ENCODE measurements at regions not wholly inside any gene's neighbourhood (a gene's known extent, or its start where the extent isn't known, plus 50 kb on each side); places are given as distances from the start of the nearest gene placed in this dataset.

GRCh38 chr11:39177678-39178077 is 2281.8 kb downstream of the LRRC4C start:
- DNase-seq: no peak
- Histone ChIP-seq H3K36me3 (ENCODE audit: control insufficient read depth in 2 of 2, extremely low read depth in 1 of 2, insufficient read depth in 1 of 2, low read length in 1 of 2) (no peaks in the 10 kb centered on the region), H3K27ac (ENCODE audit: low read length) (no peak overlapping the region), H3K4me1 (ENCODE audit: control insufficient read depth in 1 of 2, extremely low read depth in 1 of 2, insufficient read depth in 2 of 2, low read length in 2 of 2) (no peaks in the 10 kb centered on the region), H3K27me3 (replicated peaks in 1 of 2; ENCODE audit: control insufficient read depth in 2 of 2, extremely low read depth in 1 of 2, insufficient read depth in 2 of 2, low read length in 1 of 2) (no peaks in the 10 kb centered on the region), H3K4me3 (ENCODE audit: control insufficient read depth in 1 of 2, extremely low read depth in 1 of 2, low read length in 1 of 2) (no peak overlapping the region), H3K9me3 (no peaks in the 10 kb centered on the region)
- H3K27me3 Mint-ChIP-seq: no peaks in the 10 kb centered on the region
- H3K4me3 Mint-ChIP-seq: no peak overlapping the region
- no peak for ATAC-seq (replicated peaks in 1 of 4)
- H3K36me3 Mint-ChIP-seq: no peaks in the 10 kb centered on the region
- H3K4me1 Mint-ChIP-seq: no peaks in the 10 kb centered on the region
- ChIA-PET POLR2A (no interaction called here), CTCF (no interaction called here)
- H3K27ac Mint-ChIP-seq: no peak overlapping the region
- peaks cover 4 to 14% (median 8%) of the 10 kb centered on the region in 3 donors for H3K9me3 Mint-ChIP-seq
- 100% methylated on average over 1 of the region's 4 CpGs for WGBS (ENCODE audit: insufficient coverage)

GRCh38 chr11:39174965-39175364 is 2284.5 kb downstream of the LRRC4C start:
- DNase-seq (no peak), ATAC-seq (replicated peaks in 1 of 4) (no peak)
- H3K36me3 ChIP-seq (ENCODE audit: control insufficient read depth in 2 of 2, extremely low read depth in 1 of 2, insufficient read depth in 1 of 2, low read length in 1 of 2): no peaks in the 10 kb centered on the region
- no peak overlapping the region for H3K27ac Mint-ChIP-seq
- H3K27me3 ChIP-seq (replicated peaks in 1 of 2; ENCODE audit: control insufficient read depth in 2 of 2, extremely low read depth in 1 of 2, insufficient read depth in 2 of 2, low read length in 1 of 2): no peaks in the 10 kb centered on the region
- H3K9me3 ChIP-seq: no peaks in the 10 kb centered on the region
- H3K36me3 Mint-ChIP-seq: no peaks in the 10 kb centered on the region
- no peaks in the 10 kb centered on the region for H3K27me3 Mint-ChIP-seq
- no peaks in the 10 kb centered on the region for H3K4me1 Mint-ChIP-seq
- peaks cover 6 to 12% (median 9%) of the 10 kb centered on the region in 3 donors for H3K9me3 Mint-ChIP-seq
- no peaks in the 10 kb centered on the region for H3K4me1 ChIP-seq (ENCODE audit: control insufficient read depth in 1 of 2, extremely low read depth in 1 of 2, insufficient read depth in 2 of 2, low read length in 2 of 2)
- CTCF ChIA-PET: interaction anchor here in 1 of 2 donors (0.6 to 1.2 kb wide), 3 partner anchors 14 to 53 kb away, joined by 3 to 4 read pairs (median 3); no protein-coding TSS in a partner anchor
- 75% methylated on average over 1 of the region's 2 CpGs for WGBS (ENCODE audit: insufficient coverage)
- H3K4me3 Mint-ChIP-seq: no peak overlapping the region
- POLR2A ChIA-PET: no interaction called here
- H3K27ac ChIP-seq (ENCODE audit: low read length): no peak overlapping the region
- H3K4me3 ChIP-seq (ENCODE audit: control insufficient read depth in 1 of 2, extremely low read depth in 1 of 2, low read length in 1 of 2): no peak overlapping the region

GRCh38 chr11:39174196-39174595 is 2285.3 kb downstream of the LRRC4C start:
- Histone ChIP-seq H3K27me3 (replicated peaks in 1 of 2; ENCODE audit: control insufficient read depth in 2 of 2, extremely low read depth in 1 of 2, insufficient read depth in 2 of 2, low read length in 1 of 2) (no peaks in the 10 kb centered on the region), H3K4me1 (ENCODE audit: control insufficient read depth in 1 of 2, extremely low read depth in 1 of 2, insufficient read depth in 2 of 2, low read length in 2 of 2) (no peaks in the 10 kb centered on the region), H3K9me3 (no peaks in the 10 kb centered on the region), H3K4me3 (ENCODE audit: control insufficient read depth in 1 of 2, extremely low read depth in 1 of 2, low read length in 1 of 2) (no peak overlapping the region), H3K36me3 (ENCODE audit: control insufficient read depth in 2 of 2, extremely low read depth in 1 of 2, insufficient read depth in 1 of 2, low read length in 1 of 2) (no peaks in the 10 kb centered on the region), H3K27ac (ENCODE audit: low read length) (no peak overlapping the region)
- CTCF ChIA-PET: interaction anchor here in 1 of 2 donors (0.6 to 1.2 kb wide), 3 partner anchors 15 to 52 kb away, joined by 3 to 4 read pairs (median 3); no protein-coding TSS in a partner anchor
- H3K9me3 Mint-ChIP-seq: peaks cover 6 to 12% (median 9%) of the 10 kb centered on the region in 3 donors
- H3K4me3 Mint-ChIP-seq: no peak overlapping the region
- H3K27me3 Mint-ChIP-seq: no peaks in the 10 kb centered on the region
- POLR2A ChIA-PET: no interaction called here
- H3K27ac Mint-ChIP-seq: no peak overlapping the region
- no peak for DNase-seq
- no peaks in the 10 kb centered on the region for H3K4me1 Mint-ChIP-seq
- no peak for ATAC-seq (replicated peaks in 1 of 4)
- no peaks in the 10 kb centered on the region for H3K36me3 Mint-ChIP-seq

- Mint-ChIP-seq H3K27me3 (no peaks in the 10 kb centered on the region), H3K9me3 (peaks cover 3 to 6% (median 4%) of the 10 kb centered on the region in 3 donors)
- CTCF ChIA-PET: no interaction called here
Observed at GRCh38 chr11:39165021-39165420, 2294.4 kb downstream of the LRRC4C start.

GRCh38 chr11:39149214-39149613 is 2310.2 kb downstream of the LRRC4C start:
- WGBS (ENCODE audit: insufficient coverage): 80% methylated on average over 1 of the region's 1 CpG
- POLR2A ChIA-PET: no interaction called here
- no peak overlapping the region for H3K4me3 Mint-ChIP-seq
- H3K27me3 ChIP-seq (replicated peaks in 1 of 2; ENCODE audit: control insufficient read depth in 2 of 2, extremely low read depth in 1 of 2, insufficient read depth in 2 of 2, low read length in 1 of 2): no peaks in the 10 kb centered on the region
- no peak overlapping the region for H3K4me3 ChIP-seq (ENCODE audit: control insufficient read depth in 1 of 2, extremely low read depth in 1 of 2, low read length in 1 of 2)
- H3K27ac Mint-ChIP-seq: no peak overlapping the region
- H3K9me3 ChIP-seq: no peaks in the 10 kb centered on the region
- H3K27me3 Mint-ChIP-seq: no peaks in the 10 kb centered on the region
- H3K4me1 ChIP-seq (ENCODE audit: control insufficient read depth in 1 of 2, extremely low read depth in 1 of 2, insufficient read depth in 2 of 2, low read length in 2 of 2): no peaks in the 10 kb centered on the region
- no peaks in the 10 kb centered on the region for H3K36me3 ChIP-seq (ENCODE audit: control insufficient read depth in 2 of 2, extremely low read depth in 1 of 2, insufficient read depth in 1 of 2, low read length in 1 of 2)
- H3K36me3 Mint-ChIP-seq: no peaks in the 10 kb centered on the region
- ATAC-seq (replicated peaks in 1 of 4): no peak
- CTCF ChIA-PET: no interaction called here
- no peak for DNase-seq
- H3K9me3 Mint-ChIP-seq: peaks cover 11 to 18% (median 16%) of the 10 kb centered on the region in 3 donors
- no peaks in the 10 kb centered on the region for H3K4me1 Mint-ChIP-seq
- H3K27ac ChIP-seq (ENCODE audit: low read length): no peak overlapping the region

More at GRCh38 chr11:39165021-39165420, 2294.4 kb downstream of the LRRC4C start:
- POLR2A ChIA-PET: no interaction called here
- DNase-seq (no peak), ATAC-seq (replicated peaks in 1 of 4) (no peak)
- H3K4me1 Mint-ChIP-seq: no peaks in the 10 kb centered on the region
- Histone ChIP-seq H3K4me3 (ENCODE audit: control insufficient read depth in 1 of 2, extremely low read depth in 1 of 2, low read length in 1 of 2) (no peak overlapping the region), H3K27me3 (replicated peaks in 1 of 2; ENCODE audit: control insufficient read depth in 2 of 2, extremely low read depth in 1 of 2, insufficient read depth in 2 of 2, low read length in 1 of 2) (no peaks in the 10 kb centered on the region), H3K9me3 (peaks cover 2% of the 10 kb centered on the region), H3K27ac (ENCODE audit: low read length) (no peak overlapping the region), H3K4me1 (ENCODE audit: control insufficient read depth in 1 of 2, extremely low read depth in 1 of 2, insufficient read depth in 2 of 2, low read length in 2 of 2) (no peaks in the 10 kb centered on the region), H3K36me3 (ENCODE audit: control insufficient read depth in 2 of 2, extremely low read depth in 1 of 2, insufficient read depth in 1 of 2, low read length in 1 of 2) (no peaks in the 10 kb centered on the region)
- no peak overlapping the region for H3K27ac Mint-ChIP-seq
- no peak overlapping the region for H3K4me3 Mint-ChIP-seq
- no peaks in the 10 kb centered on the region for H3K36me3 Mint-ChIP-seq

GRCh38 chr11:39145346-39145745 is 2314.1 kb downstream of the LRRC4C start:
- Mint-ChIP-seq H3K27ac (no peak overlapping the region), H3K9me3 (peaks cover 11 to 13% (median 12%) of the 10 kb centered on the region in 3 donors), H3K27me3 (no peaks in the 10 kb centered on the region), H3K4me1 (no peaks in the 10 kb centered on the region), H3K36me3 (no peaks in the 10 kb centered on the region), H3K4me3 (no peak overlapping the region)
- no peak overlapping the region for H3K4me3 ChIP-seq (ENCODE audit: control insufficient read depth in 1 of 2, extremely low read depth in 1 of 2, low read length in 1 of 2)
- no peaks in the 10 kb centered on the region for H3K9me3 ChIP-seq
- POLR2A ChIA-PET: no interaction called here
- no peaks in the 10 kb centered on the region for H3K4me1 ChIP-seq (ENCODE audit: control insufficient read depth in 1 of 2, extremely low read depth in 1 of 2, insufficient read depth in 2 of 2, low read length in 2 of 2)
- no peak for DNase-seq
- H3K36me3 ChIP-seq (ENCODE audit: control insufficient read depth in 2 of 2, extremely low read depth in 1 of 2, insufficient read depth in 1 of 2, low read length in 1 of 2): no peaks in the 10 kb centered on the region
- no peaks in the 10 kb centered on the region for H3K27me3 ChIP-seq (replicated peaks in 1 of 2; ENCODE audit: control insufficient read depth in 2 of 2, extremely low read depth in 1 of 2, insufficient read depth in 2 of 2, low read length in 1 of 2)
- CTCF ChIA-PET: interaction anchor here in 1 of 2 donors (0.7 kb wide), 1 partner anchor 982 kb away, joined by 9 read pairs; no protein-coding TSS in a partner anchor
- no peak overlapping the region for H3K27ac ChIP-seq (ENCODE audit: low read length)
- ATAC-seq (replicated peaks in 1 of 4): no peak
- WGBS (ENCODE audit: insufficient coverage): no CpG with 5 or more reads among the region's 2 CpGs

Measured in T-cell (primary cell).